ENCODE measurements at regions not wholly inside any gene's neighbourhood (a gene's known extent, or its start where the extent isn't known, plus 50 kb on each side); places are given as distances from the start of the nearest gene placed in this dataset.

DNA sequence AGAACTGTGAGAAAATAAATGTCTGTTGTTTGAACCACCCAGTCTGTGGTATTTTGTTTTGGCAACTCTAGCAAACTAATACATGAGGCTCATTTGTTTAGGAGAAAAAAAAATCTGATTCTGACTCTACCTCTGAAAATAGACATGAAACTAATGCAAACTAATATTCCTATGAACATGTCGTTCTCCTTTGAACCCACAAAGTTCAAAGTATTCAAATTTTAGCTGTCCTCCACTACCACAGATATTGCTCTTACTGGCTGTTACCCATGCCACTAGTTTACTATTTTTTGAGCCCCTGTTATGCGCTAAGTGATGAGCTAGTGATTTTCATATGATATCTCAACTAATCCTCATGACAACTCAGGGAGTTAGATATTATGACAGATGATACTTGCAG is 58.8 kb upstream of the ZNF804B start:
- no peaks in the 10 kb centered on the region for H3K79me2 ChIP-seq (ENCODE audit: low read length)
- no peaks in the 10 kb centered on the region for H3K9me3 ChIP-seq (ENCODE audit: low read length)
- H3F3A ChIP-seq (ENCODE audit: low read length, unreplicated experiment): no peaks in the 10 kb centered on the region
- H2AFZ ChIP-seq (ENCODE audit: low read length): no peak overlapping the region
- intact Hi-C loops (cut with micrococcal nuclease): no loop called here
- CTCF ChIA-PET: no interaction called here
- POLR2A ChIA-PET (ENCODE audit: unreplicated experiment): no interaction called here
- BruUV-seq (replicated peaks): no TSS peak
- no peak overlapping the region for H3K27ac ChIP-seq (ENCODE audit: low read length)
- H3K4me3 ChIP-seq (ENCODE audit: low read length): no peak overlapping the region
- no peaks in the 10 kb centered on the region for H3K9me2 ChIP-seq (replicated peaks; ENCODE audit: low read length)
- no peak for DNase-seq
- no peak for ATAC-seq
- TF ChIP-seq EZH2 (IDR thresholded peaks at IDR 0.05; ENCODE audit: low read length, unreplicated experiment) (no peak), EZH2phosphoT487 (IDR thresholded peaks at IDR 0.05; ENCODE audit: borderline replicate concordance, low read length) (no peak)
- H3K9ac ChIP-seq (ENCODE audit: low read length): no peak overlapping the region
- no peaks in the 10 kb centered on the region for H4K20me1 ChIP-seq (ENCODE audit: low read length)
- no peak overlapping the region for H3K4me2 ChIP-seq (ENCODE audit: low read length)
- no peaks in the 10 kb centered on the region for H3K27me3 ChIP-seq (ENCODE audit: low read length)
- H3K4me1 ChIP-seq (ENCODE audit: insufficient read depth, low read length): no peaks in the 10 kb centered on the region
- H3K36me3 ChIP-seq (ENCODE audit: low read depth, low read length): no peaks in the 10 kb centered on the region

DNA sequence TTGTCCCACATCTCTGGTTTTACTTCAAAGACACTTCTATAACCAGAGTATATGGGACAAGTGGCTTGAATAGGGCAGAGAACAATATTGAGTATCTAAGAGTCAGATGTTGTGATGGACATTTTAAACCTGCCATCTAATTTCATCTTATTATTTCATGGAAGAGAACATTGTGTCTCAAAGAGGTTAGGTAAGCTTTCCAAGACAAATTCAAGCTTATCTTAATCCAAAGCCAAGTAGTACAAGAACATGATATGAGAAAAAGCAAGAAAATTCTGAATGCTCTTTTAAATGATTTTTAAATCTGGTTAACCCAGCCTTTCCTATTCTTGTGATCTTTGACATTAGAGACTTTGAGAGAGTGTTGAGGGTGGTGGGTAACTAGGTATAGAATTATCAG is 65.3 kb upstream of the ZNF804B start:
- no peaks in the 10 kb centered on the region for H3F3A ChIP-seq (ENCODE audit: low read length, unreplicated experiment)
- H3K79me2 ChIP-seq (ENCODE audit: low read length): no peaks in the 10 kb centered on the region
- CTCF ChIA-PET: no interaction called here
- H3K4me3 ChIP-seq (ENCODE audit: low read length): no peak overlapping the region
- no peak overlapping the region for H2AFZ ChIP-seq (ENCODE audit: low read length)
- no peak overlapping the region for H3K4me2 ChIP-seq (ENCODE audit: low read length)
- TF ChIP-seq EZH2 (IDR thresholded peaks at IDR 0.05; ENCODE audit: low read length, unreplicated experiment) (no peak), EZH2phosphoT487 (IDR thresholded peaks at IDR 0.05; ENCODE audit: borderline replicate concordance, low read length) (no peak)
- TF ChIP-seq, protein P1, sequence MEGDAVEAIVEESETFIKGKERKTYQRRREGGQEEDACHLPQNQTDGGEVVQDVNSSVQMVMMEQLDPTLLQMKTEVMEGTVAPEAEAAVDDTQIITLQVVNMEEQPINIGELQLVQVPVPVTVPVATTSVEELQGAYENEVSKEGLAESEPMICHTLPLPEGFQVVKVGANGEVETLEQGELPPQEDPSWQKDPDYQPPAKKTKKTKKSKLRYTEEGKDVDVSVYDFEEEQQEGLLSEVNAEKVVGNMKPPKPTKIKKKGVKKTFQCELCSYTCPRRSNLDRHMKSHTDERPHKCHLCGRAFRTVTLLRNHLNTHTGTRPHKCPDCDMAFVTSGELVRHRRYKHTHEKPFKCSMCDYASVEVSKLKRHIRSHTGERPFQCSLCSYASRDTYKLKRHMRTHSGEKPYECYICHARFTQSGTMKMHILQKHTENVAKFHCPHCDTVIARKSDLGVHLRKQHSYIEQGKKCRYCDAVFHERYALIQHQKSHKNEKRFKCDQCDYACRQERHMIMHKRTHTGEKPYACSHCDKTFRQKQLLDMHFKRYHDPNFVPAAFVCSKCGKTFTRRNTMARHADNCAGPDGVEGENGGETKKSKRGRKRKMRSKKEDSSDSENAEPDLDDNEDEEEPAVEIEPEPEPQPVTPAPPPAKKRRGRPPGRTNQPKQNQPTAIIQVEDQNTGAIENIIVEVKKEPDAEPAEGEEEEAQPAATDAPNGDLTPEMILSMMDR (conservative IDR thresholded peaks at IDR 0.05; ENCODE audit: low read depth, low read length): no peak
- no peaks in the 10 kb centered on the region for H4K20me1 ChIP-seq (ENCODE audit: low read length)
- H3K27me3 ChIP-seq (ENCODE audit: low read length): no peaks in the 10 kb centered on the region
- intact Hi-C loops (cut with micrococcal nuclease): no loop called here
- no peak overlapping the region for H3K9ac ChIP-seq (ENCODE audit: low read length)
- ATAC-seq: no peak
- H3K9me3 ChIP-seq (ENCODE audit: low read length): no peaks in the 10 kb centered on the region
- no peaks in the 10 kb centered on the region for H3K4me1 ChIP-seq (ENCODE audit: insufficient read depth, low read length)
- DNase-seq: no peak
- no peak overlapping the region for H3K27ac ChIP-seq (ENCODE audit: low read length)
- H3K9me2 ChIP-seq (replicated peaks; ENCODE audit: low read length): no peaks in the 10 kb centered on the region
- H3K36me3 ChIP-seq (ENCODE audit: low read depth, low read length): no peaks in the 10 kb centered on the region
- POLR2A ChIA-PET (ENCODE audit: unreplicated experiment): no interaction called here
- no TSS peak for BruUV-seq (replicated peaks)

DNA sequence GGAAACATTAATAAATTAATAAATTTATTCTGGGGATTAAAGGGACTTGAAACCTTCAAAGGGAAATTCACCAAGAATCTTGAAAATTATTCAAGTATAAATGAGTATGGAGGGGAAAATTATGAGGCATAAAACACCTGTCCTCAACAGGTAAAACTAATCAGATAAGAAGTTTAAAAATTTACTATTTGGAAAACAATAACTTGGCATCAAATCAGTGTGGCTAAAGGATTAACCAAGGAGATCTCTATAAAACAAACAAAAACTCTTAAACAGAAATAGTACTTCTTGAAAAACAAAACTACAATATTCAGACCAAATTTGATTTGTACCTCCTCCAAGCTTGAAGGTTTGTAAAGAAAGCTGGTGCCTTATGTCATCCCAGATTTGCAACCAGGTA is 66.4 kb upstream of the ZNF804B start:
- no peak overlapping the region for H3K4me3 ChIP-seq (ENCODE audit: low read length)
- H3K9ac ChIP-seq (ENCODE audit: low read length): no peak overlapping the region
- no peaks in the 10 kb centered on the region for H3K79me2 ChIP-seq (ENCODE audit: low read length)
- no peaks in the 10 kb centered on the region for H3K27me3 ChIP-seq (ENCODE audit: low read length)
- intact Hi-C loops (cut with micrococcal nuclease): no loop called here
- no peak for DNase-seq
- H3F3A ChIP-seq (ENCODE audit: low read length, unreplicated experiment): no peaks in the 10 kb centered on the region
- no peaks in the 10 kb centered on the region for H3K4me1 ChIP-seq (ENCODE audit: insufficient read depth, low read length)
- H2AFZ ChIP-seq (ENCODE audit: low read length): no peak overlapping the region
- H4K20me1 ChIP-seq (ENCODE audit: low read length): no peaks in the 10 kb centered on the region
- H3K36me3 ChIP-seq (ENCODE audit: low read depth, low read length): no peaks in the 10 kb centered on the region
- POLR2A ChIA-PET (ENCODE audit: unreplicated experiment): no interaction called here
- BruUV-seq (replicated peaks): no TSS peak
- H3K9me3 ChIP-seq (ENCODE audit: low read length): no peaks in the 10 kb centered on the region
- no peak for ATAC-seq
- no peak overlapping the region for H3K4me2 ChIP-seq (ENCODE audit: low read length)
- no peak for TF ChIP-seq EZH2 (IDR thresholded peaks at IDR 0.05; ENCODE audit: low read length, unreplicated experiment)
- no peak for TF ChIP-seq EZH2phosphoT487 (IDR thresholded peaks at IDR 0.05; ENCODE audit: borderline replicate concordance, low read length)
- TF ChIP-seq, protein P1 (conservative IDR thresholded peaks at IDR 0.05; ENCODE audit: low read depth, low read length): no peak
- no peak overlapping the region for H3K27ac ChIP-seq (ENCODE audit: low read length)
- CTCF ChIA-PET: no interaction called here
- no peaks in the 10 kb centered on the region for H3K9me2 ChIP-seq (replicated peaks; ENCODE audit: low read length)
